MM.1S (cell line): ENCODE measurements at regions not wholly inside any gene's neighbourhood (a gene's known extent, or its start where the extent isn't known, plus 50 kb on each side); places are given as distances from the start of the nearest gene placed in this dataset.

Source experiments
- CTCF ChIP-seq: fragments of 300-600 bp; sonication (generic); IDR thresholded peaks from 2 replicates; pipeline ENCODE4 v1.5.1; 2016; ENCODE audit warnings: antibody characterized with exemption, low read length, mixed read lengths
- EZH2 ChIP-seq: fragments of 300-600 bp; sonication (generic); optimal IDR thresholded peaks from 2 replicates; pipeline ENCODE3; 2017; ENCODE audit warnings: low read depth, mild to moderate bottlenecking, antibody characterized with exemption, low read length, mixed read lengths
- EZH2phosphoT487 ChIP-seq: fragments of 300-600 bp; sonication (generic); IDR thresholded peaks from 2 replicates; pipeline ENCODE4 v1.6.1; 2018; ENCODE audit warnings: antibody characterized with exemption, low read length

- TF ChIP-seq EZH2 (no peak), CTCF (no peak), EZH2phosphoT487 (no peak)
Measured at GRCh38 chr2:12335131-12335530, 381.6 kb upstream of the TRIB2 start.
